A549 (cell line): ENCODE measurements at regions not wholly inside any gene's neighbourhood (a gene's known extent, or its start where the extent isn't known, plus 50 kb on each side); places are given as distances from the start of the nearest gene placed in this dataset.
"Not testable (repeated sequence)": the region's sequence is repeated elsewhere in the genome, so short reads cannot be mapped to it uniquely, and the experiment has no call there.

Experiments used
- ATAC-seq, 2 experiments: fragments of 200-7000 bp in 1 of 2; fragments of >200 bp in 1 of 2; cut with Nextera tagmentation in 1 of 2; cut with Tn5 transposase in 1 of 2; 3 replicates each; pipeline versions ENCODE4 v1.8.0 to v1.9.1; 2018 to 2020; ENCODE audit warnings: mild to moderate bottlenecking in 1 of 2, moderate library complexity in 1 of 2
- CTCF ChIA-PET: fragments of 300-600 bp; sonication (Branson Sonifier 250); formaldehyde crosslinking; extraction: SDS; loops from one replicate; lab custom pipeline; 2021; ENCODE audit warnings: antibody characterized with exemption, inconsistent platforms; lab: Yijun Ruan, JAX
- POLR2A ChIA-PET: fragments of 350-600 bp; formaldehyde crosslinking; extraction: SDS; loops from one replicate; lab custom pipeline; 2021; ENCODE audit warnings: antibody characterized with exemption, inconsistent platforms; lab: Yijun Ruan, JAX
- DNase-seq, 2 experiments: peaks; one replicate each; pipeline versions ENCODE4 v3.0.0 to v3.0.0-alpha.2; 2011 to 2016; ENCODE audit warnings: low read depth in 1 of 2, low spot score in 1 of 2
- FAIRE-seq: peaks from 2 replicates; lab custom pipeline; 2011; peaks lifted over from hg19 to GRCh38; lab: Jason Lieb, UNC
- H3K27ac ChIP-seq, 2 experiments: fragments of >200 bp; sonication (Bioruptor Twin); formaldehyde crosslinking; 3 replicates each; pipeline ENCODE4 v1.5.1; 2016 to 2017
- H3K4me1 ChIP-seq: fragments of >200 bp; sonication (Bioruptor Twin); formaldehyde crosslinking; 3 replicates; pipeline ENCODE4 v1.6.1; 2016
- H3K4me2 ChIP-seq: fragments of >200 bp; sonication (Bioruptor Twin); formaldehyde crosslinking; 3 replicates; pipeline ENCODE4 v1.6.1; 2016
- H3K4me3 ChIP-seq: fragments of >200 bp; sonication (Bioruptor Twin); formaldehyde crosslinking; 3 replicates; pipeline ENCODE4 v1.5.1; 2016
- H3K9me3 ChIP-seq: fragments of >200 bp; sonication (Bioruptor Twin); formaldehyde crosslinking; 3 replicates; pipeline ENCODE4 v1.6.1; 2016
- BHLHE40 ChIP-seq: IDR thresholded peaks from 2 replicates; pipeline ENCODE4 v1.6.1; 2012; ENCODE audit warnings: low read depth, low read length, inconsistent platforms
- CBX8 ChIP-seq: fragments of 200-600 bp; sonication (generic); IDR thresholded peaks from 2 replicates; pipeline ENCODE4 v1.6.1; 2016
- JUN ChIP-seq, 2 experiments: fragments of >200 bp; sonication (Bioruptor Twin); formaldehyde crosslinking; IDR thresholded peaks; 2 replicates in 1 of 2; 3 replicates in 1 of 2; pipeline ENCODE4 v1.6.1; 2016 to 2017
- JUNB ChIP-seq: fragments of >200 bp; sonication (Bioruptor Twin); formaldehyde crosslinking; IDR thresholded peaks from 2 replicates; pipeline ENCODE4 v1.6.1; 2016
- MAFK ChIP-seq: fragments of 450-650 bp; IDR thresholded peaks from 2 replicates; pipeline ENCODE4 v1.6.1; 2014; ENCODE audit not compliant: partially characterized antibody
- MAZ ChIP-seq: fragments of 150-350 bp; IDR thresholded peaks from 2 replicates; pipeline ENCODE4 v1.6.1; 2014; ENCODE audit warnings: antibody characterized with exemption, low read depth, low read length, borderline replicate concordance
- NPAS2 ChIP-seq: fragments of 250-450 bp; sonication (Bioruptor Pico); IDR thresholded peaks from 2 replicates; pipeline ENCODE4 v1.8.0; 2022; ENCODE audit warnings: mild to moderate bottlenecking, moderate library complexity, borderline replicate concordance
- NR3C1 ChIP-seq: fragments of >200 bp; sonication (Bioruptor Twin); formaldehyde crosslinking; IDR thresholded peaks from 3 replicates; pipeline ENCODE4 v1.6.1; 2017
- RARB ChIP-seq: fragments of 250-450 bp; sonication (Bioruptor Pico); IDR thresholded peaks from 2 replicates; pipeline ENCODE4 v1.8.0; 2021; ENCODE audit warnings: mild to moderate bottlenecking, moderate library complexity
- RNF2 ChIP-seq: fragments of 200-600 bp; sonication (generic); IDR thresholded peaks from 2 replicates; pipeline ENCODE4 v1.6.1; 2016; ENCODE audit warnings: low read depth, mild to moderate bottlenecking, antibody characterized with exemption, moderate library complexity, borderline replicate concordance
- TFCP2L1 ChIP-seq: fragments of 250-450 bp; sonication (Bioruptor Pico); IDR thresholded peaks from 2 replicates; pipeline ENCODE4 v1.5.0; 2021; ENCODE audit warnings: mild to moderate bottlenecking
- TP53 ChIP-seq: fragments of 250-450 bp; sonication (Bioruptor Pico); IDR thresholded peaks from 2 replicates; pipeline ENCODE4 v1.5.0; 2021; ENCODE audit warnings: mild to moderate bottlenecking, moderate library complexity
- USF2 ChIP-seq: fragments of 450-650 bp; IDR thresholded peaks from 2 replicates; pipeline ENCODE4 v1.6.1; 2014; ENCODE audit warnings: antibody characterized with exemption
- ZC3H11A ChIP-seq: fragments of 450-650 bp; IDR thresholded peaks from 2 replicates; pipeline ENCODE4 v1.6.1; 2014; ENCODE audit warnings: antibody characterized with exemption, mild to moderate bottlenecking
- ZFP36 ChIP-seq: fragments of 450-650 bp; IDR thresholded peaks from 2 replicates; pipeline ENCODE4 v1.6.1; 2014; ENCODE audit warnings: borderline replicate concordance; ENCODE audit not compliant: partially characterized antibody
- WGBS: methylation state at CpG from one replicate; pipeline ENCODE4 v1.1.6; 2017; ENCODE audit errors: missing lambda C conversion rate; 5-methylcytosine and 5-hydroxymethylcytosine counted together
- TF ChIP-seq, protein P1 (sequence below): fragments of 250-450 bp; sonication (Bioruptor Pico); IDR thresholded peaks from 2 replicates; pipeline ENCODE4 v1.5.0; 2020; ENCODE audit warnings: low read depth, mild to moderate bottlenecking, moderate library complexity
- TF ChIP-seq, protein P2 (sequence below): fragments of >200 bp; sonication (Bioruptor Twin); formaldehyde crosslinking; IDR thresholded peaks from 3 replicates; pipeline ENCODE4 v1.5.1; 2016
- TF ChIP-seq, protein P3 (sequence below): fragments of 150-350 bp; IDR thresholded peaks from 2 replicates; pipeline ENCODE4 v1.6.1; 2014; ENCODE audit warnings: low read depth, mild to moderate bottlenecking, low read length

- Histone ChIP-seq H3K9me3 (no peaks in the 10 kb centered on the region), H3K4me1 (no peaks in the 10 kb centered on the region), H3K27ac (no peak overlapping the region), H3K4me2 (no peak overlapping the region), H3K4me3 (no peak overlapping the region)
- ATAC-seq, result no peak
- ChIA-PET POLR2A (no interaction called here), CTCF (no interaction called here)
- 41% methylated on average over 4 of the region's 4 CpGs for WGBS
- DNase-seq, result no peak
- no peak for TF ChIP-seq NPAS2 (CRISPR knock-in tag)
- no peak for TF ChIP-seq MAFK
- TF ChIP-seq RARB (CRISPR knock-in tag), result no peak
- TF ChIP-seq, protein P1, sequence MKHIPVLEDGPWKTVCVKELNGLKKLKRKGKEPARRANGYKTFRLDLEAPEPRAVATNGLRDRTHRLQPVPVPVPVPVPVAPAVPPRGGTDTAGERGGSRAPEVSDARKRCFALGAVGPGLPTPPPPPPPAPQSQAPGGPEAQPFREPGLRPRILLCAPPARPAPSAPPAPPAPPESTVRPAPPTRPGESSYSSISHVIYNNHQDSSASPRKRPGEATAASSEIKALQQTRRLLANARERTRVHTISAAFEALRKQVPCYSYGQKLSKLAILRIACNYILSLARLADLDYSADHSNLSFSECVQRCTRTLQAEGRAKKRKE (CRISPR knock-in tag), result no peak
- TF ChIP-seq NR3C1, result no peak
- TF ChIP-seq TFCP2L1 (CRISPR knock-in tag), result no peak
- TF ChIP-seq CBX8, result no peak
- TF ChIP-seq USF2, result no peak
- no peak for FAIRE-seq
Measured at GRCh38 chr2:88396209-88396608, 56.3 kb downstream of the FOXI3 start.

DNA sequence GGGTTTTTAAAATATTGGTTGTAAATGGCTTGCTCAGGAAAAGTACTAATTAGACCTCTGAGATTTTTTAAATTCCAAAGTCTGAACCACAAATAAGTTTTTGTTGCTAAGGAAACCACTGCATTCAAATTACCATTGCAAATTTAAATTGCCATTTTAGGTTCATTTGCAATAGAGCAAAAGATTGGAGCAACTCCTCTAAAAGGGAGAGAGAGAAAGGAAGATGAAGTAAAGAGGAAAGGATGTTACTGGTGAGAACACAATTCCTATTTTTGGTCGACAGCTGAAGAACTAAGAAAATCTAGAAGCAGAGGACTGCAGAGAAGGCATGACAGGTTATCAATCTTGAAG lies 74.9 kb downstream of the FOXI3 start:
- ChIA-PET POLR2A (no interaction called here), CTCF (no interaction called here)
- no peak for FAIRE-seq
- Histone ChIP-seq H3K4me1 (no peaks in the 10 kb centered on the region), H3K9me3 (no peaks in the 10 kb centered on the region), H3K4me3 (no peak overlapping the region), H3K27ac (no peak overlapping the region), H3K4me2 (no peak overlapping the region)
- WGBS, result 0% methylated on average over 1 of the region's 1 CpG
- TF ChIP-seq TP53 (CRISPR knock-in tag) (no peak), JUNB (no peak)
- no peak for DNase-seq
- no peak for ATAC-seq

DNA sequence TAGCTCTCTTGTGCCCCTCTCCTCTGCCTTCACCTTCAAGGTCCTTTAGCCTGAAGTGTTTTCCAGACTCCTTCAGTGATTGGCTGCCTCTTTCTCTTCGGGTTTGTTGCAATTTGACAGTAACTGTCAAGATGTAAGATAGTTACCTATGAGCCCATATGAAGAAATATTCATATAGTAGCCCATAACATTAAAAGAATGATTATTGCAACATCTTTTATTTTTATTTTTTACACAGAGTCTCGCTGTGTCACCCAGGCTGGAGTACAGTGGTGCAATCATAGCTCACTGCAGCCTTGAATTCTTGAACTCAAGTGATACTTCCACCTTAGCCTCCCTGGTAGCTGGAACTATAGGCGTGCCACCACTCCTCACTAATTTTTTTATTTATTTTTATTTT lies 80.5 kb downstream of the FOXI3 start:
- DNase-seq (no peak), ATAC-seq (no peak), FAIRE-seq (no peak)
- Histone ChIP-seq H3K4me3 (no peak overlapping the region), H3K4me1 (no peaks in the 10 kb centered on the region), H3K4me2 (no peak overlapping the region), H3K9me3 (no peaks in the 10 kb centered on the region), H3K27ac (no peak overlapping the region)
- TF ChIP-seq JUNB, result no peak
- TF ChIP-seq, protein P2, sequence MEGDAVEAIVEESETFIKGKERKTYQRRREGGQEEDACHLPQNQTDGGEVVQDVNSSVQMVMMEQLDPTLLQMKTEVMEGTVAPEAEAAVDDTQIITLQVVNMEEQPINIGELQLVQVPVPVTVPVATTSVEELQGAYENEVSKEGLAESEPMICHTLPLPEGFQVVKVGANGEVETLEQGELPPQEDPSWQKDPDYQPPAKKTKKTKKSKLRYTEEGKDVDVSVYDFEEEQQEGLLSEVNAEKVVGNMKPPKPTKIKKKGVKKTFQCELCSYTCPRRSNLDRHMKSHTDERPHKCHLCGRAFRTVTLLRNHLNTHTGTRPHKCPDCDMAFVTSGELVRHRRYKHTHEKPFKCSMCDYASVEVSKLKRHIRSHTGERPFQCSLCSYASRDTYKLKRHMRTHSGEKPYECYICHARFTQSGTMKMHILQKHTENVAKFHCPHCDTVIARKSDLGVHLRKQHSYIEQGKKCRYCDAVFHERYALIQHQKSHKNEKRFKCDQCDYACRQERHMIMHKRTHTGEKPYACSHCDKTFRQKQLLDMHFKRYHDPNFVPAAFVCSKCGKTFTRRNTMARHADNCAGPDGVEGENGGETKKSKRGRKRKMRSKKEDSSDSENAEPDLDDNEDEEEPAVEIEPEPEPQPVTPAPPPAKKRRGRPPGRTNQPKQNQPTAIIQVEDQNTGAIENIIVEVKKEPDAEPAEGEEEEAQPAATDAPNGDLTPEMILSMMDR, result no peak
- TF ChIP-seq BHLHE40, result no peak
- no peak for TF ChIP-seq ZC3H11A
- no peak for TF ChIP-seq JUN (IDR thresholded peaks at IDR 0.05)
- TF ChIP-seq MAZ, result no peak
- TF ChIP-seq NR3C1, result no peak
- TF ChIP-seq NPAS2 (CRISPR knock-in tag), result no peak
- TF ChIP-seq RNF2, result no peak
- TF ChIP-seq, protein P3, sequence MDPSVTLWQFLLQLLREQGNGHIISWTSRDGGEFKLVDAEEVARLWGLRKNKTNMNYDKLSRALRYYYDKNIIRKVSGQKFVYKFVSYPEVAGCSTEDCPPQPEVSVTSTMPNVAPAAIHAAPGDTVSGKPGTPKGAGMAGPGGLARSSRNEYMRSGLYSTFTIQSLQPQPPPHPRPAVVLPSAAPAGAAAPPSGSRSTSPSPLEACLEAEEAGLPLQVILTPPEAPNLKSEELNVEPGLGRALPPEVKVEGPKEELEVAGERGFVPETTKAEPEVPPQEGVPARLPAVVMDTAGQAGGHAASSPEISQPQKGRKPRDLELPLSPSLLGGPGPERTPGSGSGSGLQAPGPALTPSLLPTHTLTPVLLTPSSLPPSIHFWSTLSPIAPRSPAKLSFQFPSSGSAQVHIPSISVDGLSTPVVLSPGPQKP, result no peak
- TF ChIP-seq, protein P1 (CRISPR knock-in tag), result no peak
- no peak for TF ChIP-seq ZFP36
- ChIA-PET POLR2A (no interaction called here), CTCF (interaction anchor here (0.6 to 1.3 kb wide), 5 partner anchors 33 to 181 kb away, joined by 3 to 4 read pairs (median 3); no protein-coding TSS in a partner anchor)
- WGBS, result 7% methylated on average over 3 of the region's 3 CpGs

- FAIRE-seq, POLR2A ChIA-PET, CTCF ChIA-PET, ATAC-seq, H3K27ac ChIP-seq, DNase-seq, H3K4me3 ChIP-seq, H3K4me2 ChIP-seq, H3K4me1 ChIP-seq, H3K9me3 ChIP-seq: not testable (repeated sequence)
- 63% methylated on average over 11 of the region's 11 CpGs for WGBS
Measured at GRCh38 chr2:88365408-88365807, 87.1 kb downstream of the FOXI3 start.
